HepG2 (cell line): ENCODE measurements at regions not wholly inside any gene's neighbourhood (a gene's known extent, or its start where the extent isn't known, plus 50 kb on each side); places are given as distances from the start of the nearest gene placed in this dataset.

Experiments
- ATAC-seq: fragments of 200-7000 bp; cut with Tn5 transposase; 3 replicates; pipeline ENCODE4 v1.9.1; 2020; ENCODE audit warnings: mild to moderate bottlenecking, moderate library complexity
- BruUV-seq: library from RNA; stranded (reverse); fragments of 400-500 nt; replicated peaks from 2 replicates; lab custom pipeline; 2021; lab: Mats Ljungman, UMichigan
- CTCF ChIA-PET: fragments of 300-600 bp; formaldehyde crosslinking; extraction: SDS; loops from one replicate; lab custom pipeline; 2021; ENCODE audit warnings: low total read pairs, inconsistent platforms, low intra/inter-chr PET ratio; lab: Yijun Ruan, JAX
- POLR2A ChIA-PET: fragments of 350-600 bp; sonication (Branson Sonifier 250); formaldehyde crosslinking; loops from one replicate; lab custom pipeline; 2020; ENCODE audit warnings: antibody characterized with exemption, inconsistent platforms; lab: Yijun Ruan, JAX
- DNase-seq: peaks from one replicate; pipeline ENCODE4 v3.0.0-alpha.2; 2015; ENCODE audit warnings: low spot score
- FAIRE-seq: peaks from 3 replicates; lab custom pipeline; 2011; peaks lifted over from hg19 to GRCh38; lab: Jason Lieb, UNC
- H2AFZ ChIP-seq: one replicate; pipeline ENCODE4 v1.6.1; 2011; ENCODE audit warnings: low read length, inconsistent platforms
- H3K27ac ChIP-seq: fragments of 300-600 bp; 3 replicates; pipeline ENCODE4 v1.8.0; 2011; ENCODE audit warnings: mixed run types, mild to moderate bottlenecking, mixed read lengths, low read length, inconsistent platforms; ENCODE audit not compliant: insufficient read depth; ENCODE audit errors: extremely low read length
- H3K27me3 ChIP-seq, 2 experiments: fragments of 200-600 bp in 1 of 2; 2 replicates in 1 of 2; 3 replicates in 1 of 2; pipeline versions ENCODE4 v1.6.0 to v1.8.0; 2011; ENCODE audit warnings: low read length in 2 of 2, mild to moderate bottlenecking in 2 of 2, moderate library complexity in 2 of 2, inconsistent platforms in 1 of 2; ENCODE audit not compliant: insufficient read depth in 2 of 2, control insufficient read depth in 1 of 2
- H3K36me3 ChIP-seq, 2 experiments: fragments of 200-600 bp in 1 of 2; replicated peaks in 1 of 2; 2 replicates in 1 of 2; 3 replicates in 1 of 2; pipeline versions ENCODE4 v1.5.1 to v1.8.0; 2011; ENCODE audit warnings: low read length in 2 of 2, inconsistent platforms in 1 of 2; ENCODE audit not compliant: insufficient read depth in 2 of 2, control insufficient read depth in 1 of 2
- H3K4me1 ChIP-seq: 2 replicates; pipeline ENCODE4 v1.5.1; 2012; ENCODE audit warnings: low read length, inconsistent platforms; ENCODE audit not compliant: insufficient read depth
- H3K4me2 ChIP-seq: 2 replicates; pipeline ENCODE4 v1.6.0; 2011; ENCODE audit warnings: low read depth, low read length, inconsistent platforms
- H3K4me3 ChIP-seq, 3 experiments: fragments of 200-600 bp in 1 of 3; sonication (generic), shearing (Covaris generic) in 1 of 3; replicated peaks in 1 of 3; 2 replicates each; pipeline ENCODE4 v1.5.1; 2011 to 2016; ENCODE audit warnings: low read length in 3 of 3, inconsistent platforms in 2 of 3, low read depth in 2 of 3, mild to moderate bottlenecking in 2 of 3, control low read depth in 1 of 3, mixed read lengths in 1 of 3; ENCODE audit not compliant: insufficient read depth in 1 of 3
- H3K79me2 ChIP-seq: one replicate; pipeline ENCODE4 v1.6.1; 2011; ENCODE audit warnings: low read length, inconsistent platforms; ENCODE audit not compliant: insufficient read depth
- H3K9ac ChIP-seq: 2 replicates; pipeline ENCODE4 v1.6.0; 2011; ENCODE audit warnings: mild to moderate bottlenecking, low read depth, low read length, inconsistent platforms; ENCODE audit not compliant: insufficient read depth
- H3K9me3 ChIP-seq: 2 replicates; pipeline ENCODE4 v1.5.1; 2012; ENCODE audit warnings: mild to moderate bottlenecking, low read length
- H4K20me1 ChIP-seq: 2 replicates; pipeline ENCODE4 v1.6.0; 2011; ENCODE audit warnings: inconsistent platforms, mild to moderate bottlenecking, low read length, moderate library complexity; ENCODE audit not compliant: insufficient read depth
- ATRX ChIP-seq: sonication (generic); formaldehyde crosslinking; IDR thresholded peaks from 2 replicates; pipeline ENCODE4 v1.4.0; 2020; ENCODE audit warnings: missing genetic modification reagents, borderline replicate concordance
- KLF15 ChIP-seq: sonication (generic); formaldehyde crosslinking; IDR thresholded peaks from 2 replicates; pipeline ENCODE4 v1.8.1; 2023; ENCODE audit warnings: borderline replicate concordance, mild to moderate bottlenecking, inconsistent platforms, missing genetic modification reagents, mixed read lengths
- MEF2D ChIP-seq: sonication (generic); formaldehyde crosslinking; IDR thresholded peaks from 2 replicates; pipeline ENCODE4 v1.5.1; 2020; ENCODE audit warnings: mild to moderate bottlenecking, missing genetic modification reagents
- MXD4 ChIP-seq: IDR thresholded peaks from 2 replicates; pipeline ENCODE4 v1.6.1; 2016; ENCODE audit warnings: mild to moderate bottlenecking, missing biosample characterization, missing genetic modification reagents
- NFATC3 ChIP-seq: sonication (generic); formaldehyde crosslinking; IDR thresholded peaks from 2 replicates; pipeline ENCODE4 v1.5.1; 2020; ENCODE audit warnings: mild to moderate bottlenecking, missing genetic modification reagents
- NKX3-1 ChIP-seq: sonication (generic); formaldehyde crosslinking; IDR thresholded peaks from 2 replicates; pipeline ENCODE4 v1.5.0; 2020; ENCODE audit warnings: missing genetic modification reagents
- PAWR ChIP-seq: sonication (generic); formaldehyde crosslinking; IDR thresholded peaks from 2 replicates; pipeline ENCODE4 v1.4.0; 2020; ENCODE audit warnings: missing genetic modification reagents, mild to moderate bottlenecking, borderline replicate concordance
- PHF8 ChIP-seq: sonication (generic); formaldehyde crosslinking; IDR thresholded peaks from 2 replicates; pipeline ENCODE4 v1.5.0; 2020; ENCODE audit warnings: missing genetic modification reagents
- ZBTB7B ChIP-seq: sonication (generic); formaldehyde crosslinking; IDR thresholded peaks from 2 replicates; pipeline ENCODE4 v1.4.0; 2020; ENCODE audit warnings: missing genetic modification reagents
- ZMYM4 ChIP-seq: sonication (generic); formaldehyde crosslinking; IDR thresholded peaks from 2 replicates; pipeline ENCODE4 v1.8.1; 2023; ENCODE audit warnings: mild to moderate bottlenecking, missing genetic modification reagents
- ZNF34 ChIP-seq: sonication (generic); formaldehyde crosslinking; IDR thresholded peaks from 2 replicates; pipeline ENCODE4 v1.4.0; 2020; ENCODE audit warnings: mild to moderate bottlenecking, missing genetic modification reagents, borderline replicate concordance
- ZNF354B ChIP-seq: sonication (generic); formaldehyde crosslinking; IDR thresholded peaks from 2 replicates; pipeline ENCODE4 v1.8.0; 2022; ENCODE audit warnings: mild to moderate bottlenecking, missing genetic modification reagents
- WGBS: methylation state at CpG from one replicate; pipeline ENCODE4 v1.1.6; 2017; ENCODE audit warnings: low lambda C conversion rate; 5-methylcytosine and 5-hydroxymethylcytosine counted together
- in situ Hi-C: cut with HindIII; loops from 2 replicates; pipeline ENCODE4 v1.10.0; 2017; ENCODE audit warnings: low pct_unique_long_range_greater_than_20kb; ENCODE audit not compliant: extremely low pct_ligation_motif_present
- intact Hi-C: fragments of 100-400 bp; cut with micrococcal nuclease; formaldehyde crosslinking; loops from one replicate; pipeline ENCODE4 v1.10.0; 2022; ENCODE audit not compliant: unreplicated experiment
- TF ChIP-seq, protein P1 (sequence below): sonication (generic); formaldehyde crosslinking; IDR thresholded peaks from 2 replicates; pipeline ENCODE4 v1.4.0; 2020; ENCODE audit warnings: missing genetic modification reagents, mild to moderate bottlenecking, borderline replicate concordance
- TF ChIP-seq, protein P2 (sequence below): sonication (generic); formaldehyde crosslinking; IDR thresholded peaks from 2 replicates; pipeline ENCODE4 v1.4.0; 2020; ENCODE audit warnings: missing genetic modification reagents
- TF ChIP-seq, protein P3 (sequence below): sonication (generic); formaldehyde crosslinking; IDR thresholded peaks from 2 replicates; pipeline ENCODE4 v1.5.0; 2020; ENCODE audit warnings: mild to moderate bottlenecking, missing genetic modification reagents

DNA sequence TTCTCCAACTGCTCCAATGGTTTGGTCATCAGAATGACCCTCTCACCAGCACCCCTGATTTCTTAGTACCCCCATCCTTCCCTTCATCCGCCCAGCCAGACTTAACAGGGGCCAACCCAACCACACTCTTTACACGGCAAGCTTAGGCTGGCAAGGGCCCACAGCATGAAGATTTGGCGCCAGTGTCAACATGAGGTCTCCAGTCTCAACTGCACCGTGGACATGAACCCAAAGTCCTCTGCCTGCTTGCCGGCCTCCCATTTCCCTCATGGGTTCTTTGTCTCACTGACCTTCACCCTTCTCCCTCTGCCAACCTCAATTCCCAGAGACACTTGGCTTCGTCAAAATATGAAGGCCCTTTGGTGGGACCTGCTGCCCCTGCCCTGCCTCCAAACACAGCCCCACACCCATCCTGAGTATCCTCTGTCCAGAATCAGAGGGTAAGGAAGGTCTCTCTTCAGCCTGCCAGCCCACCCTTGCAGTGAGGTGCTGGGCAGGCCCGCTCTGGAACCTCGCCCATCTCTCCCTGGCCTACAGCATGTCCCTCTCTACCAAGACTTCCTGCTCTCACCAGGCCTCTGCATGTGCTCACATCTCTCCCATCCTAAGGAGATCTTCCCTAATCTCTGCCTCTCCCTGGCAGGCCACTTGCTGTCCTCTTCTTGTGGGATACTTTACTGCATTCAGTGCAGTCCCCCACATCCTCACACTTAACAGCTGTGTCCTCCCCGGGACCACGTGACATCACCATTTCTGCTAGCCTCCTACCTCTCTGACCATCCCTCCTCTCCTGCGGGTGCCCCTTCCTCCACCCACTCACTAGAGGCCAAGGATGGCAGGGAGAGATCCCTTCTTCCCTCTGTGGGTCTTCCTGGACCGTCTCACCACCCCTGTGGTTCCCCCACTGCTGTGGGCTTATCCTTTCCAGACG, 91.7 kb upstream of the ZMIZ1 start:
- Histone ChIP-seq H3K4me2 (peak overlapping the region; percentile 76), H3K9ac (no peak overlapping the region), H3K79me2 (no peaks in the 10 kb centered on the region), H4K20me1 (no peaks in the 10 kb centered on the region), H3K36me3 (no peaks in the 10 kb centered on the region), H3K27me3 (peaks cover 0 to 9% of the 10 kb centered on the region in 2 experiments; a peak in 2 of 5 replicates), H3K4me1 (peaks cover 69% of the 10 kb centered on the region), H3K4me3 (peak overlapping the region; percentile 6 to 64 (median 29); a peak in 5 of 6 replicates), H3K9me3 (no peaks in the 10 kb centered on the region), H2AFZ (no peak overlapping the region), H3K27ac (no peak overlapping the region)
- 34% methylated on average over 13 of the region's 13 CpGs for WGBS
- POLR2A ChIA-PET: interaction anchor here (1.0 to 1.7 kb wide), 5 partner anchors 12 to 94 kb away, joined by 3 to 5 read pairs (median 3); no protein-coding TSS in a partner anchor
- FAIRE-seq: no peak
- in situ Hi-C loops (loop anchor here (5.0 kb wide), 1 partner anchor 75 kb away; no protein-coding TSS in a partner anchor), intact Hi-C loops (loop anchor here (10.0 kb wide), 1 partner anchor 62 kb away; no protein-coding TSS in a partner anchor)
- peak; percentile 28 for DNase-seq
- no TSS peak for BruUV-seq
- ATAC-seq: no peak
- CTCF ChIA-PET: no interaction called here
- 0 out of 2 replicates have a peak, but pooled peaks have one; percentile 10 for TF ChIP-seq ZBTB7B (CRISPR knock-in tag)
- 0 out of 2 replicates have a peak, but pooled peaks have one; percentile 34 for TF ChIP-seq PAWR (CRISPR knock-in tag)
- TF ChIP-seq NKX3-1 (CRISPR knock-in tag): no peak
- no peak for TF ChIP-seq KLF15 (CRISPR knock-in tag)
- no peak for TF ChIP-seq ZNF34 (CRISPR knock-in tag)
- no peak for TF ChIP-seq MEF2D (CRISPR knock-in tag)
- TF ChIP-seq PHF8 (CRISPR knock-in tag): no peak
- TF ChIP-seq ZMYM4: no peak
- TF ChIP-seq, protein P1, sequence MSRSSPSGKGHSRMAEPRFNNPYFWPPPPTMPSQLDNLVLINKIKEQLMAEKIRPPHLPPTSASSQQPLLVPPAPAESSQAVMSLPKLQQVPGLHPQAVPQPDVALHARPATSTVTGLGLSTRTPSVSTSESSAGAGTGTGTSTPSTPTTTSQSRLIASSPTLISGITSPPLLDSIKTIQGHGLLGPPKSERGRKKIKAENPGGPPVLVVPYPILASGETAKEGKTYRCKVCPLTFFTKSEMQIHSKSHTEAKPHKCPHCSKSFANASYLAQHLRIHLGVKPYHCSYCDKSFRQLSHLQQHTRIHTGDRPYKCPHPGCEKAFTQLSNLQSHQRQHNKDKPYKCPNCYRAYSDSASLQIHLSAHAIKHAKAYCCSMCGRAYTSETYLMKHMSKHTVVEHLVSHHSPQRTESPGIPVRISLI (CRISPR knock-in tag): 0 out of 2 replicates have a peak, but pooled peaks have one; percentile 12
- TF ChIP-seq MXD4: no peak
- TF ChIP-seq ZNF354B (CRISPR knock-in tag): no peak
- TF ChIP-seq, protein P2, sequence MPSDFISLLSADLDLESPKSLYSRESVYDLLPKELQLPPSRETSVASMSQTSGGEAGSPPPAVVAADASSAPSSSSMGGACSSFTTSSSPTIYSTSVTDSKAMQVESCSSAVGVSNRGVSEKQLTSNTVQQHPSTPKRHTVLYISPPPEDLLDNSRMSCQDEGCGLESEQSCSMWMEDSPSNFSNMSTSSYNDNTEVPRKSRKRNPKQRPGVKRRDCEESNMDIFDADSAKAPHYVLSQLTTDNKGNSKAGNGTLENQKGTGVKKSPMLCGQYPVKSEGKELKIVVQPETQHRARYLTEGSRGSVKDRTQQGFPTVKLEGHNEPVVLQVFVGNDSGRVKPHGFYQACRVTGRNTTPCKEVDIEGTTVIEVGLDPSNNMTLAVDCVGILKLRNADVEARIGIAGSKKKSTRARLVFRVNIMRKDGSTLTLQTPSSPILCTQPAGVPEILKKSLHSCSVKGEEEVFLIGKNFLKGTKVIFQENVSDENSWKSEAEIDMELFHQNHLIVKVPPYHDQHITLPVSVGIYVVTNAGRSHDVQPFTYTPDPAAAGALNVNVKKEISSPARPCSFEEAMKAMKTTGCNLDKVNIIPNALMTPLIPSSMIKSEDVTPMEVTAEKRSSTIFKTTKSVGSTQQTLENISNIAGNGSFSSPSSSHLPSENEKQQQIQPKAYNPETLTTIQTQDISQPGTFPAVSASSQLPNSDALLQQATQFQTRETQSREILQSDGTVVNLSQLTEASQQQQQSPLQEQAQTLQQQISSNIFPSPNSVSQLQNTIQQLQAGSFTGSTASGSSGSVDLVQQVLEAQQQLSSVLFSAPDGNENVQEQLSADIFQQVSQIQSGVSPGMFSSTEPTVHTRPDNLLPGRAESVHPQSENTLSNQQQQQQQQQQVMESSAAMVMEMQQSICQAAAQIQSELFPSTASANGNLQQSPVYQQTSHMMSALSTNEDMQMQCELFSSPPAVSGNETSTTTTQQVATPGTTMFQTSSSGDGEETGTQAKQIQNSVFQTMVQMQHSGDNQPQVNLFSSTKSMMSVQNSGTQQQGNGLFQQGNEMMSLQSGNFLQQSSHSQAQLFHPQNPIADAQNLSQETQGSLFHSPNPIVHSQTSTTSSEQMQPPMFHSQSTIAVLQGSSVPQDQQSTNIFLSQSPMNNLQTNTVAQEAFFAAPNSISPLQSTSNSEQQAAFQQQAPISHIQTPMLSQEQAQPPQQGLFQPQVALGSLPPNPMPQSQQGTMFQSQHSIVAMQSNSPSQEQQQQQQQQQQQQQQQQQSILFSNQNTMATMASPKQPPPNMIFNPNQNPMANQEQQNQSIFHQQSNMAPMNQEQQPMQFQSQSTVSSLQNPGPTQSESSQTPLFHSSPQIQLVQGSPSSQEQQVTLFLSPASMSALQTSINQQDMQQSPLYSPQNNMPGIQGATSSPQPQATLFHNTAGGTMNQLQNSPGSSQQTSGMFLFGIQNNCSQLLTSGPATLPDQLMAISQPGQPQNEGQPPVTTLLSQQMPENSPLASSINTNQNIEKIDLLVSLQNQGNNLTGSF: no peak
- TF ChIP-seq, protein P3, sequence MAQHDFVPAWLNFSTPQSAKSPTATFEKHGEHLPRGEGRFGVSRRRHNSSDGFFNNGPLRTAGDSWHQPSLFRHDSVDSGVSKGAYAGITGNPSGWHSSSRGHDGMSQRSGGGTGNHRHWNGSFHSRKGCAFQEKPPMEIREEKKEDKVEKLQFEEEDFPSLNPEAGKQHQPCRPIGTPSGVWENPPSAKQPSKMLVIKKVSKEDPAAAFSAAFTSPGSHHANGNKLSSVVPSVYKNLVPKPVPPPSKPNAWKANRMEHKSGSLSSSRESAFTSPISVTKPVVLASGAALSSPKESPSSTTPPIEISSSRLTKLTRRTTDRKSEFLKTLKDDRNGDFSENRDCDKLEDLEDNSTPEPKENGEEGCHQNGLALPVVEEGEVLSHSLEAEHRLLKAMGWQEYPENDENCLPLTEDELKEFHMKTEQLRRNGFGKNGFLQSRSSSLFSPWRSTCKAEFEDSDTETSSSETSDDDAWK: no peak
- TF ChIP-seq ATRX: no peak
- TF ChIP-seq NFATC3 (CRISPR knock-in tag): no peak
